Nucleus accumbens (tissue), 56 donors: ENCODE measurements at regions not wholly inside any gene's neighbourhood (a gene's known extent, or its start where the extent isn't known, plus 50 kb on each side); places are given as distances from the start of the nearest gene placed in this dataset.
"Not testable (repeated sequence)": the region's sequence is repeated elsewhere in the genome, so short reads cannot be mapped to it uniquely, and the experiment has no call there.

Experiments
- DNase-seq, 56 donors: peaks; one replicate each; lab custom pipeline; 2025; lab: John Stamatoyannopoulos, UW

DNA sequence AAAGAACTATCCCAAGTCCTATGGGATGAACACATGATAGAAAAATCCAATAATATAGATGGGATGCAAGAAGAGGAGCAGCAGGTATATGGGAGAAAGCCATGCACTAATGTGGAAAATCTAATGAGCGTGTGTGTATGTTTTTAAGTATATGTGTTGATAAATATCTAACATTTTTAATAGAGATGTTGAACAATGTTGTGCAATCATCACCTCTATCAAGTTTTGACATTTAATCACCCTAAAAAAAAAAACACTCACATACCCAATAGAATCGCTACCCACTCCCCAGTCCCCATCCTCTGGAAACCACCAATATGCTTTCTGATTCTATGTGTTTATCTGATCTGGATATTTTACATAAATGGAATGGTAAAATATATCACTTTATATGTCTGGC lies 983.7 kb downstream of the SUCLG1 start:
- DNase-seq, result no peak

DNA sequence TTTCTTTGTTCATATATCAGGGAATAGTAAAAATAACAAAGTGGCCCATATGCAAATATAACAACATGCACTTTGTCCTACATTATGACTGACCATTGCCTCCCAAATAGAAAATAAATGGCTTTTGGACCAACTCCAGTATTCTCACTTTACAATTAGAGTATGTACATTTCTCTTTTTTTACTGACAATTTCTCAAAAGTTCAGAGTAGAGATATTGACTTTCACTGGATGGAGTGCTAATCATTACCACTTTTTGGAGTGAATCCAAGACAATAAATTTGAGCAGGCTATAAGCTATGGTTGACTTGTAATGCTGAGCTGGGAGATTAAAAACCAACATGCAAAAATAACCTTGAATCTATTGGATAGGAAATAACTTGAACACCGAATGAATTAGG lies 987.4 kb downstream of the SUCLG1 start:
- no peak for DNase-seq

- no peak for DNase-seq
Measured at GRCh38 chr2:83470928-83471327, 988.2 kb downstream of the SUCLG1 start.

DNA sequence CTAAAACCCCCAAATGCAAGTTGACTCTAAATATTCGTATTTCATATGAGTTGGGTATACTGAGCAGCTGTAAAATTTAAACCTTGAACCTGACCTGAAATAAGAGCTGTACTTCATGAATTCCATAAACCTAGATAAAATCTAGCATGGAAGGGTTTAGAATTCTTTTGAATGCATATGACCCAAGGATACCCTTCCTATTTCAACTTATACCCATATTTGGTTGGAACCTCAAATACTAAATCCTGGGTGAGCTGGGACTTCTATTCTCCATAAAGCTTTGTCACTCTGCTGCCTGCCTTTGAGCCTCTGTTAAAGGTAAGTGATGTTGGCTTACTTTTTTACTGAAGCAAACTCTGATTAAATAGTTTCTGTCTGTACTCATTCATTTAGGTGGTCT lies 994.6 kb downstream of the SUCLG1 start:
- no peak for DNase-seq

- DNase-seq, result no peak
Measured at GRCh38 chr2:83462881-83463280, 996.2 kb downstream of the SUCLG1 start.

DNA sequence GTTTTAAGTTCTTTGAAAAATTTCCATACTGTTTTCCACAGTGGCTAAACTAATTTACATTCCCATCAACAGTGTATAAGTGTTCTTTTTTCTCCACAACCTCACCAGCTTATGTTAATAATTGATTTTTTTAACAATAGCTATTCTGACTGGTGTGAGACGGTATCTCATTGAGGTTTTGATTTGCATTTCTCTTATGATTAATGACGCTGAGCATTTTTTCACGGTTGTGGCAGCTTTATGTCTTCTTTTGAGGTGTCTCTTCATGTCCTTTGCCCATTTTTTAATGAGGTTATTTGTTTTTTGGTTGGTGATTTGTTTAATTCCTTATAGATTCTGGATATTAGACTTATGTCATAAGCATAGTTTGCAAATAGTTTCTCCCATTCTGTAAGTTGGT lies 997.9 kb downstream of the SUCLG1 start:
- no peak for DNase-seq

GRCh38 chr2:83459456-83459855 lies 999.6 kb downstream of the SUCLG1 start:
- DNase-seq, result no peak

DNA sequence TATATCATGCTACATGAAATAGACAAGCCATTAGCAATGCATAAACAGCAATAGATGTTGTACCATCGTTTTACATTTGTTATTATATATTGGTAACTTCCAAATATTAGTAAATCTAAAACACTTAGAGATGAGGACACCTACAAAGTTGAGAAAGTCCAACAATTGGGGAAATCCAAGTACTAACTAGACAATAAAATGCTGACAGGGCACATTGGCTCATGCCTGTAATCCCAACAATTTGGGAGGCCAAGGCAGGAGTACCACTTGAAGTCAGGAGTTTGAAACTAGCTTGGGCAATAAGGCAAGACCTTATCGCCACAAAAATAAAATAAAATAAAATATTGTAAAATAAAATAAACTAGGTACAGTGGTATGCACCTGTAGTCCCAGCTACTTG lies 1023.1 kb downstream of the SUCLG1 start:
- DNase-seq, result no peak

DNA sequence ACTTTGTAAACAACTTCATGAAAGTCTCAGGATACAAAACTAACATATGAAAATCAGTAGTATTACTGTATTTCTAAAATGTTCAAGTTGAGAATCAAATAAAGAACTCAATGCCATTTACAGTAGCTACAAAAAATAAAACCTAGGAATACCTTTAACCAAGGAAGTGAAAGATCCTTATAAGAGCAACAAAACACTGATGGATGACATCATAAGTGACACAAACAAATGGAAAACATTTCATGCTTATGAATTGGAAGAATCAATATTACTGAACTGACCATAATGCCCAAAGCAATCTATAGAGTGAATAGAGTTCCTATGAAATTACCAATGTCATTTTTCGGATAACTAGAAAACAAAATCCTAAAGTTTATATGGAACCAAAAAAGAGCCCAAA lies 1038.1 kb downstream of the SUCLG1 start:
- no peak for DNase-seq

DNA sequence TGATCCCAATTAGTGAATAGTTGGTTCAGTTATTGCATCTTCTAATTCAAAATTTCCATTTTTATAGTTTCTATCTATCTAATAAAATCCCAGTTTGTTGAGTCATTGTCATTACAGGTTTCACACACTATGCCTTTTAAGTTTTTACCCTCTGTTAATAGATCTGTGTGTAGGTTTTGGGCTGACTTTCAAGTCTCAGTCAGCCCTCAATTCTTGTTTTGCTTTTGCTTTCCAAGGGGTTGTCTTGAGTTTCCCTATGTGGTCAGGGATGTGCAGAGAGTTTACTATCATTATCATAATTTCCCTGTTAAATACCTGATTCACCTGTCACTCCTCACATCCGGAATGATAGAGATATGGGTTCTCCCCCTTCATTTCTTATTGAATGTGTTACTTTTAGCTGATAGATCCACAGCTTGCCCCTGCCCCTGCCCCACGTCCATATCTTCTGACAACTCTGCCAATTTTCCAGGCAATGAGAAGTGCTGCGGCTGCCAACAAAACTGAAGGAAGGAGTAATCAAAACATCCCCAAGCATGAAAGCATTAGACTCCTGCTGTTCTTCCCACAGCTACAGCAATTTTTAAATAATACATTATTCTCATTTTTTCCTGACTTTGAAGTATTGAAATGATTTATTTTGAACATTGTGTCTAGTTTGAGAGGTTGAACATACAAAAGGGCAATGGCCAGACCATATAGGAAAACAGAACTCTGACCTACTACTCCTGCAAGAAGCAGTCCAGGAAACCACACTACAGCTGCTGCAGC lies 1064.8 kb downstream of the SUCLG1 start:
- no peak for DNase-seq

DNA sequence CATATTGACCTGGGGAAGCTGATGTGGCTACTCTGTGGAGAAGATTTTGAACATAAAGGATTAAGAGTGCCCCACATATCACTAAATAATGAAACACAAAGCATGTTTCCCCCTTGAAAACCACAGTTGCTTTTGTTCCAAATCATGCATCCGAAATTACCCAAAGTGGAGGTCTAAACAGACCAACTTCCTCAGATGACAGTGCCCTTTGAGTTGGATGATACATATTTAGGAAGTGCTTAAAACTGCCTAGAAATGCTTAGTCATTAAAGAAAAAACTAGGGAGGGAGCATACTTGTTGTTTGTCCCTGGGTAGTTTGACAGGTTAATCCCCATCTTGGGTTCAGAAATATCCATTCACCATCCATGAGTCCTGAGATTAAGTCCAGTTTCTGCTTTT lies 1070.3 kb downstream of the SUCLG1 start:
- no peak for DNase-seq

DNA sequence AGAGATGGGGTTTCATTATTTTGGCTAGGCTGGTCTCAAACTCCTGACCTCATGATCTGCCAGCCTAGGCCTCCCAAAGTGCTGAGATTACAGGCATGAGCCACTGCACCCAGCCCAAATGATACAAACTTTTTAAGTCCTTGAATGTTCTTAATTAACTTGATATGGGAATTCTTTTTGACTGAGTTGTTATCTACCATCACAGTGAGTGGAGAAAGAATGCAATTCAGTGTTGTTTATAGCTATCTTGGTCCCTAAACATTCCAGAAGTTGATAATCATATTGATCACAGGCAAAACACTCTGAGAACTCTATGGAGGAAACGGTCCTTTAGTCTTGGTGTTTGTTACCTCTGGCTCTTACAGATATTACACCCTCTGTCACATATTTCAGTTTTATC lies 1072.5 kb downstream of the SUCLG1 start:
- no peak for DNase-seq

DNA sequence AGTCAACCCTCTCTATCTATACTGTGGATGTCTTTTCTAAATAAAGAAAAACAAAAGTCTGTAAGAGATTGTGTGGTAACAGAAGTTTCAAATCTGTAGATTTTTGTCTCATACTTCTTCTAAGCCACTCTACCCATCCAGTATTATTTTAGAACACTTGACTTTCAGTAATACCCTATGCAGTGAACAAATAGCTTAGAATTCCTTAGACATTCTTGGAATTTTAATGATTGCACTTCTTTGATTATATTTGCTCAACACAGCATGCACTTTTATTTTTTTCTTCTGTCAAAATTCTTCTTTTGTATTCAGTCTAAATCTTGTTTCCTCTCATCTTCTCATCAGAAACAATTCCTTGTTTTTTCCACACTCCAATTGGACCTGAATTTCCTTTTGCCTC lies 1080.2 kb downstream of the SUCLG1 start:
- DNase-seq, result no peak

DNA sequence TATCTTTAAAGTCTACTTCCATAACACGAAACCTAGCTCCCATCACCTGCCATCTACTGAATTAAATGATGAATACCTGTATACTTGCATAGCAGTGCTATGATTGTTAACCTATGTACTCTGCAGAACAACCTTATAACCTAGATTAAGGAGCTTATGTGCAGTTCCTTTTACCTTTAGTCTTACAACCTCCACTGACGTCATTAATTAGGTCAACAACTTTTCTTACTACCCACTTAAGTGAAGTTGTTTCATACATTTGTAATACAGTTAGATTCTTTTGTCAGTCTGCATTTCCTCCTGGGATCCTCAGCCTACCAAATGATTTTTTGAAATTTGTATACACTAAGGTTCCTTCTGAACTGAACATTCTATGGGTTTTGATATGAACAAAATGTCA lies 1082.3 kb downstream of the SUCLG1 start:
- DNase-seq, result no peak

DNA sequence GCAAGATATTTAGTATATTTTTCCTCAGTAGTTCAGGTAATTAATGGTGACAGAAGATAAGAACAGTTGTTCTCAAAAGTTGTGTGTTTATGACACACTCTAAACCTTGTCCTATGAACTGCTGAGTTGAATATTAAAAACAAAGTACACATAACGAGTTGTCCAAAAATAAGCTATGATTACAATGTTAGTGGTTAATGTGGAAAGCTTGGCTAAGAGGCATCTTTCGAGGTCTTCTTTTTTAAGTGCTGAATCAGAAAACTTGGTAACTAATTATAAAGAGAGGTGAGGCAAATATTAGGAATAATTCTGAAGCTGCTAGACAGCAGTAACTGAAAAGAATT lies 1088.7 kb downstream of the SUCLG1 start:
- DNase-seq, result no peak

DNA sequence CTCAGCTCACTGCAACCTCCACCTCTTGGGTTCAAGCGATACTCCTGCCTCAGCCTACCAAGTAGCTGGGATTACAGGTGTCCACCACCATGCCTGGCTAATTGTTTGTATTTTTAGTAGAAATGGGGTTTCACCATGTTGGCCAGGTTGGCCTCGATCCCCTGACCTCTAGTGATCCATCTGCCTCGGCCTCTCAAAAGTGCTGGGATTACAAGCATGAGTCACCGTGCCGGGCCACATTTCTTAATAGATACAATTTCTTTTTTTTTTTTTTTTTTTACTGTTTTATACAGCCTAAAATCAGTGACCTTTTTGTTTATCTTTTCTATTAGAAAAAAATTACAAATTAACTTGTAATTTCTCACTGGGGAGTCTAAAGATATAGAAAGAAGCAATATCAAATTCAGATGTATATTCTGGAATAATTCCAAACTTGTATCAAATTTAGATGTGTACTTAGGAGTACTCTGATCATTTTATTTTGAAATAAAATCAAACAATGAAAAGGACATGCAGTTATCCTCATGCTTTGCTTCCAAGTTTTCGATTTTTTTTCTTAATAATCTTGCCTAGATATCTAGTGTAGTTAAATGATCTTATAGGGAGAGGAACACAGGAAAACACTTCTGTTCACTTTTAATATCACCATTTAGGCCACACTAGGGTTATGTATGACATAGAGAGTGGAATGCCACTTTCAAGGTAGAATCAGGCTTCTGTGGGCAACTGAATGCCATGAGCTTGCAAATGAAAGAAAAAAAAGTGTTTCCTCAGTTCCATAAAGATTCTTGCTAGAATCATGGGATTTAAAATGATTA lies 1089.3 kb downstream of the SUCLG1 start:
- no peak for DNase-seq

GRCh38 chr2:83368916-83369315 lies 1090.2 kb downstream of the SUCLG1 start:
- DNase-seq, result no peak

- DNase-seq, result no peak
Measured at GRCh38 chr2:83368461-83368860, 1090.6 kb downstream of the SUCLG1 start.

- DNase-seq, result no peak
Measured at GRCh38 chr2:83365476-83365875, 1093.6 kb downstream of the SUCLG1 start.

DNA sequence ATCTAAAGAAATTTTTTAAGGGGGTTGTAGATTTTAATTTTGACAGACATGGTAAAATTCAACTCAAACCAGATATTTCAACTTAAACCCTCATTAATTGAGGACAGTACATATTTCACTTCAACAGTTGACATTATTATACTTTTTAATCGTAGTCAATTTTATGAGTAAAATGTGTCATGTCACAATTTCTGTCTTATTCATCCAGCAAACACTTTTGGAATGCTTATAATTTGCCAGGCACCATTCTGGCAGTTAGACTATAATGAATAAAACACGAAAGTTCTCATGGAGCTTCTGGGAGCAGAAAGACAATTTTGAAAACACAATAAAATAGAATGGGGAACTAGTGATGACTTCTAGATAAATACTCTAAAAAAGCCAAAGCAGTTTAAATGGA lies 1094.8 kb downstream of the SUCLG1 start:
- no peak for DNase-seq

DNA sequence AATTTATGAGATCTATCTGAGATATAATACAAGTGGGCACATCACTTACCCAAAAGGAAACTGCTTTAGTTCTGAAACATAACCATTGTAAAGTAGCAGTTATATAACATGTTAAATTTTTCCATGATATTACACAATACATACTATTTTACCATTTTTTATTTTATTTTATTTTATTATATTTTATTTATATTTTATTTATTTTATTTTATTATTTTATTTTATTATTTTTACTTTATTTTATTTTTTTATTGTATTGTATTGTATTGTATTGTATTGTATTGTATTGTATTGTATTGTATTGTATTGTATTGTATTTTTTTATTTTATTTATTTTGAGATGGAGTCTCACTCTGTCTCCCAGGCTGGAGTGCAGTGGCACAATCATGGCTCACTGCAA lies 1095.9 kb downstream of the SUCLG1 start:
- DNase-seq, result not testable (repeated sequence)

GRCh38 chr2:83359336-83359735 lies 1099.7 kb downstream of the SUCLG1 start:
- no peak for DNase-seq
